Pancreas (tissue), 10 donors: ENCODE measurements at regions not wholly inside any gene's neighbourhood (a gene's known extent, or its start where the extent isn't known, plus 50 kb on each side); places are given as distances from the start of the nearest gene placed in this dataset.
A peak's percentile ranks its signal among the peaks of the same experiment; 100 is the strongest.

Experiments used
- ATAC-seq, 4 donors: fragments of 200-7000 bp; cut with Tn5 transposase; one replicate each; pipeline versions ENCODE4 v1.8.0 to v1.9.1; 2020; ENCODE audit warnings: mild to moderate bottlenecking in 4 of 4, moderate library complexity in 4 of 4
- DNase-seq, 6 donors: peaks; one replicate each; pipeline ENCODE4 v3.0.0-alpha.2; 2020
- FAIRE-seq: peaks from 2 replicates; lab custom pipeline; 2012; peaks lifted over from hg19 to GRCh38; lab: Jason Lieb, UNC
- H3K27ac ChIP-seq, 4 donors: fragments of 200-600 bp; sonication (generic); 1 replicate in 3 of 4; 2 replicates in 1 of 4; pipeline versions ENCODE4 v1.5.0 to v1.8.0; 2020
- H3K27me3 ChIP-seq, 4 donors: fragments of 200-600 bp; one replicate each; pipeline ENCODE4 v1.8.0; 2021
- H3K36me3 ChIP-seq, 3 donors: fragments of 200-600 bp; sonication (generic) in 1 of 3; one replicate each; pipeline versions ENCODE4 v1.5.0 to v1.8.0; 2020 to 2021
- H3K4me1 ChIP-seq, 3 donors: fragments of 200-600 bp; one replicate each; pipeline ENCODE4 v1.8.0; 2021
- H3K4me3 ChIP-seq, 4 donors: fragments of 200-600 bp; sonication (generic) in 2 of 4; one replicate each; pipeline versions ENCODE4 v1.5.0 to v1.8.0; 2020 to 2021
- H3K9me3 ChIP-seq, 4 donors: fragments of 200-600 bp; one replicate each; pipeline ENCODE4 v1.8.0; 2021
- CTCF ChIP-seq, 4 donors: fragments of 200-600 bp; sonication (generic) in 3 of 4; IDR thresholded peaks; one replicate each; pipeline versions ENCODE4 v1.5.0 to v1.8.0; 2021; ENCODE audit warnings: antibody characterized with exemption in 4 of 4
- WGBS, 2 donors: extraction: QIAGEN DNeasy Blood & Tissue Kit; methylation state at CpG; one replicate each; pipeline ENCODE4 v1.1.7; 2013; 5-methylcytosine and 5-hydroxymethylcytosine counted together
- intact Hi-C, 3 donors: fragments of 100-400 bp; cut with DNase I; formaldehyde crosslinking; loops; one replicate each; pipeline versions ENCODE4 v1.11.1 to v1.14.2; 2022
- donor health status: healthy with polysubstance abuse.
- donor health status: DM: no; HTN: no; CAD: no; lungs with moderate emphysema.
- donor health status: DM: no; HTN: no; CAD: no.
- donor health status: control.
- donor health status: control.
- donor health status: Bipolar disorder and iron deficiency.
- donor health status: DM: yes; HTN: yes; CAD: no.
- donor health status: DM: no; HTN: no; CAD: no.
- donor health status: DM: no; HTN: no; CAD: no.
- donor health status: DM: yes; HTN: yes; CAD: no.

- TF ChIP-seq CTCF (IDR thresholded peaks at IDR 0.05): no peak
- H3K4me1 ChIP-seq: no peaks in the 10 kb centered on the region
- no peaks in the 10 kb centered on the region for H3K9me3 ChIP-seq
- 80 to 86% methylated on average over 3 of the region's 3 CpGs for whole genome bisulfite sequencing, 2 donors
- FAIRE-seq: no peak
- H3K36me3 ChIP-seq: no peaks in the 10 kb centered on the region
- no peak for DNase-seq
- H3K4me3 ChIP-seq: no peak overlapping the region
- no peaks in the 10 kb centered on the region for H3K27me3 ChIP-seq
- intact Hi-C loops: loop anchor here in 1 of 3 donors (10.0 kb wide), 1 partner anchor 112 kb away; no protein-coding TSS in a partner anchor
- no peak for ATAC-seq
- no peak overlapping the region for H3K27ac ChIP-seq
Measured at GRCh38 chr10:29846881-29847280, 212.1 kb upstream of the SVIL start.

GRCh38 chr10:29845166-29845565 is 210.4 kb upstream of the SVIL start:
- no peak for TF ChIP-seq CTCF (IDR thresholded peaks at IDR 0.05)
- 91 to 96% methylated on average over 1 of the region's 1 CpG for WGBS, 2 donors
- DNase-seq: no peak
- intact Hi-C loops: loop anchor here in 1 of 3 donors (10.0 kb wide), 1 partner anchor 110 kb away; no protein-coding TSS in a partner anchor
- no peak overlapping the region for H3K4me3 ChIP-seq
- H3K27me3 ChIP-seq: no peaks in the 10 kb centered on the region
- no peaks in the 10 kb centered on the region for H3K36me3 ChIP-seq
- no peak overlapping the region for H3K27ac ChIP-seq
- H3K4me1 ChIP-seq: peaks cover 0 to 10% (median 5%) of the 10 kb centered on the region in 3 donors
- no peak for ATAC-seq
- no peak for FAIRE-seq
- H3K9me3 ChIP-seq: no peaks in the 10 kb centered on the region

- Histone ChIP-seq H3K4me3 (no peak overlapping the region), H3K9me3 (no peaks in the 10 kb centered on the region), H3K27ac (no peak overlapping the region), H3K4me1 (peaks cover 9 to 18% (median 10%) of the 10 kb centered on the region in 3 donors), H3K36me3 (no peaks in the 10 kb centered on the region), H3K27me3 (no peaks in the 10 kb centered on the region)
- FAIRE-seq: no peak
- intact Hi-C loops: loop anchor here in 1 of 3 donors (10.0 kb wide), 1 partner anchor 108 kb away; no protein-coding TSS in a partner anchor
- no peak for ATAC-seq
- TF ChIP-seq CTCF (IDR thresholded peaks at IDR 0.05): no peak
- DNase-seq: no peak
- 77 to 86% methylated on average over 5 of the region's 5 CpGs for WGBS, 2 donors
Measured at GRCh38 chr10:29843143-29843542, 208.4 kb upstream of the SVIL start.

- no peak for TF ChIP-seq CTCF (IDR thresholded peaks at IDR 0.05)
- no peaks in the 10 kb centered on the region for H3K27me3 ChIP-seq
- no peak for FAIRE-seq
- ATAC-seq: peak; percentile 61 to 75 (median 64)
- intact Hi-C loops: loop anchor here in 1 of 3 donors (10.0 kb wide), 1 partner anchor 107 kb away; no protein-coding TSS in a partner anchor
- H3K4me3 ChIP-seq: no peak overlapping the region
- no peaks in the 10 kb centered on the region for H3K36me3 ChIP-seq
- peak in 5 of 6 donors; percentile 25 to 68 (median 33) for DNase-seq
- peaks cover 9 to 22% (median 10%) of the 10 kb centered on the region in 3 donors for H3K4me1 ChIP-seq
- peak overlapping the region in 1 of 4 donors; percentile 62 for H3K27ac ChIP-seq
- 69 to 73% methylated on average over 16 of the region's 16 CpGs for WGBS, 2 donors
- H3K9me3 ChIP-seq: no peaks in the 10 kb centered on the region
Measured at GRCh38 chr10:29841724-29842649, 207.2 kb upstream of the SVIL start.
